ENCODE measurements at regions not wholly inside any gene's neighbourhood (a gene's known extent, or its start where the extent isn't known, plus 50 kb on each side); places are given as distances from the start of the nearest gene placed in this dataset.
"Not testable (repeated sequence)": the region's sequence is repeated elsewhere in the genome, so short reads cannot be mapped to it uniquely, and the experiment has no call there.

GRCh38 chr10:109426987-109427386, 496.3 kb downstream of the XPNPEP1 start:
- in situ Hi-C loops (cut with MboI; ENCODE audit: low sequenced_read_pairs), result no loop called here

- in situ Hi-C loops (cut with MboI; ENCODE audit: low sequenced_read_pairs), result no loop called here
These were observed 504.5 kb downstream of the XPNPEP1 start for GRCh38 chr10:109418795-109419194.

GRCh38 chr10:109417803-109418202, 505.5 kb downstream of the XPNPEP1 start:
- in situ Hi-C loops (cut with MboI; ENCODE audit: low sequenced_read_pairs), result no loop called here

GRCh38 chr10:109412353-109412752, 511.0 kb downstream of the XPNPEP1 start:
- in situ Hi-C loops (cut with MboI; ENCODE audit: low sequenced_read_pairs), result no loop called here

- in situ Hi-C loops (cut with MboI; ENCODE audit: low sequenced_read_pairs), result no loop called here
These were observed 511.4 kb downstream of the XPNPEP1 start for GRCh38 chr10:109411917-109412316.

- in situ Hi-C loops (cut with MboI; ENCODE audit: low sequenced_read_pairs), result no loop called here
These were observed 518.0 kb downstream of the XPNPEP1 start for GRCh38 chr10:109405338-109405737.

GRCh38 chr10:109403551-109403950, 519.8 kb downstream of the XPNPEP1 start:
- in situ Hi-C loops (cut with MboI; ENCODE audit: low sequenced_read_pairs), result no loop called here

- in situ Hi-C loops (cut with MboI; ENCODE audit: low sequenced_read_pairs), result no loop called here
These were observed 529.9 kb downstream of the XPNPEP1 start for GRCh38 chr10:109393425-109393824.

- in situ Hi-C loops (cut with MboI; ENCODE audit: low sequenced_read_pairs), result no loop called here
These were observed 536.4 kb downstream of the XPNPEP1 start for GRCh38 chr10:109386921-109387320.

- in situ Hi-C loops (cut with MboI; ENCODE audit: low sequenced_read_pairs), result no loop called here
These were observed 537.2 kb downstream of the XPNPEP1 start for GRCh38 chr10:109386101-109386500.

- in situ Hi-C loops (cut with MboI; ENCODE audit: low sequenced_read_pairs), result no loop called here
These were observed 544.1 kb downstream of the XPNPEP1 start for GRCh38 chr10:109379186-109379585.

- in situ Hi-C loops (cut with MboI; ENCODE audit: low sequenced_read_pairs), result no loop called here
These were observed 549.1 kb downstream of the XPNPEP1 start for GRCh38 chr10:109374215-109374614.

GRCh38 chr10:109359316-109359715, 564.0 kb downstream of the XPNPEP1 start:
- in situ Hi-C loops (cut with MboI; ENCODE audit: low sequenced_read_pairs), result no loop called here

GRCh38 chr10:109358325-109358724, 565.0 kb downstream of the XPNPEP1 start:
- in situ Hi-C loops (cut with MboI; ENCODE audit: low sequenced_read_pairs), result no loop called here

GRCh38 chr10:109348324-109348723, 575.0 kb downstream of the XPNPEP1 start:
- in situ Hi-C loops (cut with MboI; ENCODE audit: low sequenced_read_pairs), result no loop called here

- in situ Hi-C loops (cut with MboI; ENCODE audit: low sequenced_read_pairs), result no loop called here
These were observed 580.0 kb downstream of the XPNPEP1 start for GRCh38 chr10:109343293-109343692.

- in situ Hi-C loops (cut with MboI; ENCODE audit: low sequenced_read_pairs), result no loop called here
These were observed 581.3 kb downstream of the XPNPEP1 start for GRCh38 chr10:109341986-109342385.

- in situ Hi-C loops (cut with MboI; ENCODE audit: low sequenced_read_pairs), result no loop called here
These were observed 595.3 kb downstream of the XPNPEP1 start for GRCh38 chr10:109328001-109328400.

GRCh38 chr10:109327266-109327665, 596.0 kb downstream of the XPNPEP1 start:
- in situ Hi-C loops (cut with MboI; ENCODE audit: low sequenced_read_pairs), result no loop called here

- in situ Hi-C loops (cut with MboI; ENCODE audit: low sequenced_read_pairs), result no loop called here
These were observed 598.6 kb downstream of the XPNPEP1 start for GRCh38 chr10:109324721-109325120.

GRCh38 chr10:109317746-109318366, 605.5 kb downstream of the XPNPEP1 start:
- in situ Hi-C loops (cut with MboI; ENCODE audit: low sequenced_read_pairs), result no loop called here

GRCh38 chr10:109314016-109314415, 609.3 kb downstream of the XPNPEP1 start:
- in situ Hi-C loops (cut with MboI; ENCODE audit: low sequenced_read_pairs), result not testable (repeated sequence)

- in situ Hi-C loops (cut with MboI; ENCODE audit: low sequenced_read_pairs), result not testable (repeated sequence)
These were observed 610.8 kb downstream of the XPNPEP1 start for GRCh38 chr10:109312555-109312954.
